Endothelial cell of umbilical vein (primary cell): ENCODE measurements at regions not wholly inside any gene's neighbourhood (a gene's known extent, or its start where the extent isn't known, plus 50 kb on each side); places are given as distances from the start of the nearest gene placed in this dataset.
"Not testable (repeated sequence)": the region's sequence is repeated elsewhere in the genome, so short reads cannot be mapped to it uniquely, and the experiment has no call there.

Experiments
- BruUV-seq: library from RNA; stranded (reverse); fragments of 400-500 nt; replicated peaks from 2 replicates; lab custom pipeline; 2021; lab: Mats Ljungman, UMichigan
- CTCF ChIA-PET: fragments of 300-600, 350-600 bp; sonication (Branson Sonifier 250); formaldehyde crosslinking; loops from one replicate; lab custom pipeline; 2021; ENCODE audit warnings: antibody characterized with exemption, inconsistent platforms; lab: Charles Lee
- POLR2A ChIA-PET: fragments of 300-600, 350-600 bp; sonication (Branson Sonifier 250); formaldehyde crosslinking; loops from one replicate; lab custom pipeline; 2021; ENCODE audit warnings: antibody characterized with exemption, inconsistent platforms; lab: Charles Lee
- DNase-seq: peaks from one replicate; pipeline ENCODE4 v3.0.0-alpha.2; 2011; ENCODE audit warnings: low read depth, low spot score
- FAIRE-seq: peaks from 2 replicates; lab custom pipeline; 2011; peaks lifted over from hg19 to GRCh38; lab: Jason Lieb, UNC
- H2AFZ ChIP-seq: 2 replicates; pipeline ENCODE4 v1.6.0; 2012; ENCODE audit warnings: low read depth, low read length, control low read depth, inconsistent platforms
- H3K27ac ChIP-seq: 2 replicates; pipeline ENCODE4 v1.5.1; 2011; ENCODE audit warnings: low read depth, mild to moderate bottlenecking, control low read depth, low read length, moderate library complexity; ENCODE audit not compliant: insufficient read depth
- H3K27me3 ChIP-seq, 2 experiments: 2 replicates each; pipeline versions ENCODE4 v1.6.0 to v1.6.1; 2011; ENCODE audit warnings: low read length in 2 of 2, mixed read lengths in 1 of 2; ENCODE audit not compliant: control insufficient read depth in 2 of 2, insufficient read depth in 2 of 2
- H3K36me3 ChIP-seq, 2 experiments: 2 replicates in 1 of 2; 3 replicates in 1 of 2; pipeline ENCODE4 v1.5.1; 2011; ENCODE audit warnings: low read length in 2 of 2, mild to moderate bottlenecking in 1 of 2, moderate library complexity in 1 of 2; ENCODE audit not compliant: control insufficient read depth in 2 of 2, insufficient read depth in 2 of 2; ENCODE audit errors: extremely low read depth in 1 of 2
- H3K4me1 ChIP-seq: 3 replicates; pipeline ENCODE4 v1.5.1; 2011; ENCODE audit warnings: mild to moderate bottlenecking, low read length; ENCODE audit not compliant: control insufficient read depth, insufficient read depth; ENCODE audit errors: extremely low read depth
- H3K4me2 ChIP-seq: 2 replicates; pipeline ENCODE4 v1.6.1; 2011; ENCODE audit warnings: low read length, control low read depth, mixed read lengths; ENCODE audit not compliant: insufficient read depth
- H3K4me3 ChIP-seq, 3 experiments: fragments of 200-600 bp in 1 of 3; sonication (generic), shearing (Covaris generic) in 1 of 3; replicated peaks in 1 of 3; 2 replicates each; pipeline ENCODE4 v1.5.1; 2011 to 2016; ENCODE audit warnings: control low read depth in 3 of 3, low read length in 3 of 3, mild to moderate bottlenecking in 2 of 3, inconsistent platforms in 1 of 3, low read depth in 1 of 3, moderate library complexity in 1 of 3; ENCODE audit not compliant: insufficient read depth in 1 of 3
- H3K79me2 ChIP-seq: 2 replicates; pipeline ENCODE4 v1.6.0; 2012; ENCODE audit warnings: low read length, inconsistent platforms; ENCODE audit not compliant: control insufficient read depth, insufficient read depth
- H3K9ac ChIP-seq: replicated peaks from 2 replicates; pipeline ENCODE3; 2011; ENCODE audit warnings: low read length, control low read depth; ENCODE audit not compliant: insufficient read depth; ENCODE audit errors: extremely low read depth
- H3K9me1 ChIP-seq: replicated peaks from 3 replicates; pipeline ENCODE4 v1.6.0; 2011; ENCODE audit warnings: mild to moderate bottlenecking, low read length; ENCODE audit not compliant: control insufficient read depth, insufficient read depth; ENCODE audit errors: extremely low read depth
- H3K9me3 ChIP-seq: replicated peaks from 2 replicates; pipeline ENCODE4 v1.5.1; 2012; ENCODE audit warnings: low read length, inconsistent platforms; ENCODE audit not compliant: control insufficient read depth, insufficient read depth
- H4K20me1 ChIP-seq: replicated peaks from 2 replicates; pipeline ENCODE3; 2011; ENCODE audit warnings: mild to moderate bottlenecking, low read length; ENCODE audit not compliant: control insufficient read depth, insufficient read depth; ENCODE audit errors: extremely low read depth
- CTCF ChIP-seq, 2 donors: IDR thresholded peaks; 1 replicate in 1 of 2; 2 replicates in 1 of 2; pipeline ENCODE4 v1.5.1; 2011; ENCODE audit warnings: low read length in 2 of 2, mild to moderate bottlenecking in 2 of 2, moderate library complexity in 2 of 2, control low read depth in 1 of 2, inconsistent platforms in 1 of 2, low read depth in 1 of 2; ENCODE audit not compliant: insufficient read depth in 1 of 2; ENCODE audit errors: extremely low read depth in 1 of 2
- EZH2 ChIP-seq: IDR thresholded peaks from 2 replicates; pipeline ENCODE4 v1.6.1; 2012; ENCODE audit warnings: borderline replicate concordance, low read depth, mild to moderate bottlenecking, moderate library complexity, low read length, inconsistent platforms; ENCODE audit not compliant: severe bottlenecking
- FOS ChIP-seq: IDR thresholded peaks from 2 replicates; pipeline ENCODE4 v1.6.1; 2011; ENCODE audit warnings: mild to moderate bottlenecking, low read length, moderate library complexity, borderline replicate concordance; ENCODE audit not compliant: insufficient read depth
- GATA2 ChIP-seq: IDR thresholded peaks from 2 replicates; pipeline ENCODE4 v1.7.0; 2011; ENCODE audit warnings: low read depth, mild to moderate bottlenecking, moderate library complexity, mixed read lengths, low read length; ENCODE audit not compliant: insufficient read length, insufficient read depth
- JUN ChIP-seq: IDR thresholded peaks from 2 replicates; pipeline ENCODE4 v1.6.1; 2011; ENCODE audit warnings: borderline replicate concordance, low read depth; ENCODE audit not compliant: insufficient read length, insufficient read depth
- MAX ChIP-seq: IDR thresholded peaks from 2 replicates; pipeline ENCODE4 v1.6.1; 2011; ENCODE audit not compliant: insufficient read depth, insufficient read length
- MYC ChIP-seq: IDR thresholded peaks from one replicate; pipeline ENCODE4 v1.6.1; 2011; ENCODE audit warnings: mild to moderate bottlenecking, low read depth, low read length
- POLR2A ChIP-seq: IDR thresholded peaks from 2 replicates; pipeline ENCODE4 v1.6.1; 2012; ENCODE audit warnings: low read depth, mild to moderate bottlenecking, control low read depth, low read length
- POLR2AphosphoS5 ChIP-seq: IDR thresholded peaks from 2 replicates; pipeline ENCODE4 v1.6.1; 2012; ENCODE audit warnings: low read depth, mild to moderate bottlenecking, control low read depth, low read length, moderate library complexity; ENCODE audit not compliant: insufficient read depth
- dilution Hi-C: fragments of 300-500 bp; cut with MboI; formaldehyde crosslinking; loops from one replicate; pipeline ENCODE4 v1.15.0; 2019; ENCODE audit warnings: low sequenced_read_pairs; ENCODE audit not compliant: extremely low pct_ligation_motif_present
- intact Hi-C: fragments of 100-400 bp; cut with micrococcal nuclease; formaldehyde crosslinking; loops from one replicate; pipeline ENCODE4 v1.10.0; 2022

GRCh38 chr9:21715408-21715807 lies 87.0 kb upstream of the MTAP start:
- H3K4me1 ChIP-seq = no peaks in the 10 kb centered on the region
- intact Hi-C loops (no loop called here), dilution Hi-C loops (no loop called here)
- DNase-seq (no peak), FAIRE-seq (no peak)
- peaks cover 0 to 5% of the 10 kb centered on the region in 2 experiments for H3K27me3 ChIP-seq
- BruUV-seq = no TSS peak
- no peaks in the 10 kb centered on the region for H4K20me1 ChIP-seq
- H3K4me2 ChIP-seq = no peak overlapping the region
- POLR2A ChIA-PET = no interaction called here
- H3K4me3 ChIP-seq = no peak overlapping the region
- H3K9me1 ChIP-seq = no peaks in the 10 kb centered on the region
- H2AFZ ChIP-seq = no peak overlapping the region
- no peak overlapping the region for H3K27ac ChIP-seq
- CTCF ChIA-PET = no interaction called here
- TF ChIP-seq GATA2 = no peak
- TF ChIP-seq POLR2A = no peak
- no peaks in the 10 kb centered on the region for H3K79me2 ChIP-seq
- no peak overlapping the region for H3K9ac ChIP-seq
- no peaks in the 10 kb centered on the region for H3K36me3 ChIP-seq
- no peaks in the 10 kb centered on the region for H3K9me3 ChIP-seq

- Histone ChIP-seq H3K36me3 (no peaks in the 10 kb centered on the region), H3K4me2 (no peak overlapping the region), H4K20me1 (no peaks in the 10 kb centered on the region), H3K79me2 (no peaks in the 10 kb centered on the region), H3K9me3 (no peaks in the 10 kb centered on the region), H3K9me1 (no peaks in the 10 kb centered on the region), H3K9ac (no peak overlapping the region), H3K4me1 (no peaks in the 10 kb centered on the region), H3K4me3 (no peak overlapping the region), H3K27ac (no peak overlapping the region), H3K27me3 (peaks cover 0 to 12% of the 10 kb centered on the region in 2 experiments), H2AFZ (no peak overlapping the region)
- TF ChIP-seq MYC = no peak
- no peak for TF ChIP-seq MAX
- no peak for TF ChIP-seq GATA2
- no peak for TF ChIP-seq POLR2AphosphoS5
- no peak for TF ChIP-seq FOS
- no peak for TF ChIP-seq POLR2A
- TF ChIP-seq EZH2 = no peak
- TF ChIP-seq JUN = no peak
- no peak for TF ChIP-seq CTCF (IDR thresholded peaks at IDR 0.05; ENCODE audit: extremely low read depth in 1 of 2, insufficient read depth in 1 of 2, low read depth in 1 of 2, low read length in 2 of 2)
- ChIA-PET CTCF (interaction anchor here (2.1 to 2.6 kb wide), 2 partner anchors 12 to 18 kb away, joined by 6 to 11 read pairs; no protein-coding TSS in a partner anchor), POLR2A (interaction anchor here (0.7 kb wide), 1 partner anchor 61 kb away, joined by 3 read pairs; no protein-coding TSS in a partner anchor)
- no TSS peak for BruUV-seq
- FAIRE-seq = no peak
- DNase-seq = no peak
- intact Hi-C loops (no loop called here), dilution Hi-C loops (no loop called here)
These were observed 81.7 kb upstream of the MTAP start for GRCh38 chr9:21720758-21721157.

GRCh38 chr9:21727411-21727810 lies 75.0 kb upstream of the MTAP start:
- H3K79me2 ChIP-seq, POLR2A ChIA-PET, H3K27ac ChIP-seq, H3K9ac ChIP-seq, H2AFZ ChIP-seq, H3K4me2 ChIP-seq, DNase-seq, intact Hi-C loops, dilution Hi-C loops, H3K36me3 ChIP-seq, H3K9me1 ChIP-seq, BruUV-seq, H3K9me3 ChIP-seq, H3K4me1 ChIP-seq, H3K4me3 ChIP-seq, FAIRE-seq, H4K20me1 ChIP-seq: not testable (repeated sequence)
- peaks cover 2 to 18% of the 10 kb centered on the region in 2 experiments for H3K27me3 ChIP-seq
- CTCF ChIA-PET = interaction anchor here (0.8 kb wide), 1 partner anchor 30 kb away, joined by 4 read pairs; no protein-coding TSS in a partner anchor
